Fibroblast of mammary gland (primary cell): ENCODE measurements at regions not wholly inside any gene's neighbourhood (a gene's known extent, or its start where the extent isn't known, plus 50 kb on each side); places are given as distances from the start of the nearest gene placed in this dataset.
A peak's percentile ranks its signal among the peaks of the same experiment; 100 is the strongest.

Source experiments
- DNase-seq: peaks from one replicate; pipeline ENCODE4 v3.0.0-alpha.2; 2010; ENCODE audit warnings: low read depth
- H3K4me3 ChIP-seq: 2 replicates; pipeline ENCODE4 v1.5.1; 2011; ENCODE audit warnings: low read depth, mild to moderate bottlenecking, low read length, moderate library complexity; ENCODE audit not compliant: control insufficient read depth
- TF ChIP-seq, protein P1 (sequence below): conservative IDR thresholded peaks from 2 replicates; pipeline ENCODE4 v1.5.1; 2011; ENCODE audit warnings: low read depth, low read length, inconsistent platforms; ENCODE audit not compliant: control insufficient read depth, insufficient read depth

DNA sequence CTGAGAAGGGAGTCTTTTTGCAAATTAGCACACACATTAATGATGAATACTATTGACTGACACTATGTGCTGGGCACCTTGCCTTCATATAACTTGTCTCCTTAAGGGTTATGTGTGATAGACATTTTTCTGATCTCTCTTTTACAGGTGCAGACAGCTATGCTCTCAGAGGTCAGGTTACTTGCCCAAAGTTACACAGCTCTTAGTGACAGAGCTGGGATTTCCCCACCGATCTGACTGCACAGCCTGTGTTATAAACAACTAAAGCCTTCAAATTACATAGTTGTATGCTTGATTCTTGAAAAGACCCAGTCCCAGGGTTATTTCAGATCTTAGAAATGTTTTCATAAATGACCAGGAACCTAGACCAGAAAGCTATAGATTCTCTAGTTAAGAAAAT, 462.7 kb downstream of the EBF1 start:
- no peak overlapping the region for H3K4me3 ChIP-seq
- DNase-seq = no peak
- TF ChIP-seq, protein P1, sequence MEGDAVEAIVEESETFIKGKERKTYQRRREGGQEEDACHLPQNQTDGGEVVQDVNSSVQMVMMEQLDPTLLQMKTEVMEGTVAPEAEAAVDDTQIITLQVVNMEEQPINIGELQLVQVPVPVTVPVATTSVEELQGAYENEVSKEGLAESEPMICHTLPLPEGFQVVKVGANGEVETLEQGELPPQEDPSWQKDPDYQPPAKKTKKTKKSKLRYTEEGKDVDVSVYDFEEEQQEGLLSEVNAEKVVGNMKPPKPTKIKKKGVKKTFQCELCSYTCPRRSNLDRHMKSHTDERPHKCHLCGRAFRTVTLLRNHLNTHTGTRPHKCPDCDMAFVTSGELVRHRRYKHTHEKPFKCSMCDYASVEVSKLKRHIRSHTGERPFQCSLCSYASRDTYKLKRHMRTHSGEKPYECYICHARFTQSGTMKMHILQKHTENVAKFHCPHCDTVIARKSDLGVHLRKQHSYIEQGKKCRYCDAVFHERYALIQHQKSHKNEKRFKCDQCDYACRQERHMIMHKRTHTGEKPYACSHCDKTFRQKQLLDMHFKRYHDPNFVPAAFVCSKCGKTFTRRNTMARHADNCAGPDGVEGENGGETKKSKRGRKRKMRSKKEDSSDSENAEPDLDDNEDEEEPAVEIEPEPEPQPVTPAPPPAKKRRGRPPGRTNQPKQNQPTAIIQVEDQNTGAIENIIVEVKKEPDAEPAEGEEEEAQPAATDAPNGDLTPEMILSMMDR = no peak

DNA sequence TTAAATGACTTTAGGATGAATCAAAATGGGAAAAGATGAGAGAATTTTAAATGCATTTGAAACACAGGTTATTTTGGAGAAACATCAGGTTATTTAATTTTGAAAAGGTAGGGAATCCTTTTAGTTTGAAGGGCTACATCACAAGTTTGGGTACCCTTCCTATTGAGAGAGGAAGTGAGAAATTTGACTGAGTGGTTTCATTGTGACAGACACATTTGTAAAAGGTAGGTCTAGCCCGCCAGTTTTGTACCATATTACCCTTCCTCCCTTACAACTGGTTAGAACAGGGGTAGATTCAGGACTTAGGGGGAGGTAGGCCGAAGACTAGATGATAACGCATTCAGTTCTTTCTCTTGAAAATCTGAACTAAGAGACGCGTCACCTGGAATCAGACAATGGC, 464.2 kb downstream of the EBF1 start:
- TF ChIP-seq, protein P1 = no peak
- DNase-seq = no peak

DNA sequence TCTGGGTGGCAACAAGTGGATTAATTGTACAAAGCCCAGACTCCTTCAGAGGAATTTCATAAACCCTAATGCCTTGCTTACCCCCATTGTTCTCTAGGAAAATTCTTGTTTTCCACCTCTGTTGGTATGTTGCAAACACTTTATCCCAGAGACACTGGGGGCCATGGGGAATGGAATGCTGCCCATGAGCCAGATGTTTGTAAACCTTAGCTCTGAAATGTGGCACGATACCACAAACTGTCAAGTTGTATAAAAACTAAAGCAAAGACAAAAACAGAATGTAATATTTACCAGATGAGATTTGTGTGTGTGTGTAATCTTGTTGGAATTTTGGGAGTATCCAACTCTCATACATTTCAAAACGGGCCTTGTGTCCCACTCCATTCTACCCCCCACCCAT, 465.0 kb downstream of the EBF1 start:
- no peak overlapping the region for H3K4me3 ChIP-seq
- TF ChIP-seq, protein P1 = no peak
- DNase-seq = peak; percentile 63

More for the DNA sequence above, 464.2 kb downstream of the EBF1 start:
- no peak overlapping the region for H3K4me3 ChIP-seq

DNA sequence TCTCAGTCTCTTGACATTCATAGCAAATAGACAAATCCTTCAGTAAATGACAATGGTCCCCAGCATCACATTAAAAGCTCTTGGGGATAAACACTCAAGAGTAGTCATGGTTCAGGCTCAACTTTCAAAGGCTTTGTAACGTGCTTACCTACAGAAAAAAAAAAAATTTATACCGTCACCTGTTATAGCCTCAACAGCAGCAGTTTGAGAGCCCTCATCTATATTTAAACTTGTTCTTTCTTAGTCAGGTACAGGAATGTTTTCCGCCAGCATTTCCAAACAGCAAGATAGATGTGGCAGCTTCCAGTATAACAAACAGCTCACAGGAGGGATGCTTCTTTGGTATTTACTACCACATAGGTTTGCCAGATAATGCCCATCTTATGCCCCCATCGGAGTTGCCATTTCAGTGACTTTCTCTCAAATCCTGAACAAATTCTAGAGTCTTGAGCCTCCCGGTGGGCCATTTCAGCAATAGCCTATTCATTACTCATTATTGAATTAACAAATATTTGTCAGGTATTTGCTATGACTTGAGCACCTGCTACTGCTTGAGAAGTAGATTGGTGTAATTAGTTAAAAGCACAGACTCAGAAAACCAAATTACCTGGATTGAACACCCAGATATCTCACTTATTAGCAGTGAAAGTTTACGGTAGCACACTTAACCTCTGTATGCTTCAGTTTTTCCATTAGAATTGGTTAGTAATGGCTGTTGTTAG, 470.0 kb downstream of the EBF1 start:
- no peak for DNase-seq
- TF ChIP-seq, protein P1 = no peak
- H3K4me3 ChIP-seq = no peak overlapping the region

DNA sequence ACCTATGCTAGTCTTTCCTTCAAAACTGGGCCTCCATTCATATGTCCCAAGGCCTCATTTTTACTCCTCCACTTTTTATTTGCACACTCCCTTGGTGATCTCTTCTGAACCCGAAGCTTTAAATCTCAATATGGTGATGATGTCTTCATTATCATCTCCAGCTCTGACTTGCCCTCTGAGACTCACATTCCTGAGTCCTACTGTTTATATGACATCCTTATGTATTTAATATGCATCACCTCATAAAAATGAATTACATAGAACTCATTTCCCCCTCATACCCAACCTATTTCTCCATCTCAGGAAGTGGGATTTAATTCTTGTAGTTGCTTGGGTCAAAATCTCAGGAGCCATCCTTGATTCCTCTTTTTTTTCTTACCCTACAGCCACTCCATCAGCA, 473.0 kb downstream of the EBF1 start:
- TF ChIP-seq, protein P1 = no peak
- H3K4me3 ChIP-seq = no peak overlapping the region
- no peak for DNase-seq

DNA sequence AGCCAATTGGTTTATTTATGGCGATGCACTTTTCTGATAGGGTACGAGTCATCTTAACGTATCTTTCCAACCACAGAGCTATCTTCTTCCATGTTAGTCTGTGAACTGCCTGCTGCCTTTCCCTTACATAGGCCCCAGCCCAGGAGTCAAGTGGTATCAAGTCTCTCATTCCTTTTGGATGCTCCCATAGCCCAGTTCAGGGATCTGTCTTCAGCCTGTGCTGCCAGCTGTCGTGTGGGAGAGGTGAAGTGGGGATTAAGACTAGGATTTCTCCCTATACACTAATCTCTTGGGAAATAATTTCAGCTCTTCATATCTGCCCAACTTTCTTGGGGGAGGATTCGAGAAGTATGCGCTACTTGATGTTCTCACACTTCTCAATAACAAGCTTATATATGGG, 475.7 kb downstream of the EBF1 start:
- H3K4me3 ChIP-seq = no peak overlapping the region
- DNase-seq = no peak

More for the DNA sequence above, 475.7 kb downstream of the EBF1 start:
- TF ChIP-seq, protein P1 = no peak
